Keratinocyte (primary cell): ENCODE measurements at regions not wholly inside any gene's neighbourhood (a gene's known extent, or its start where the extent isn't known, plus 50 kb on each side); places are given as distances from the start of the nearest gene placed in this dataset.

ENCODE experiments used
- DNase-seq: peaks from one replicate; pipeline ENCODE4 v3.0.0-alpha.2; 2011; ENCODE audit warnings: low read depth, missing footprints, low spot score
- FAIRE-seq: peaks from 2 replicates; lab custom pipeline; 2011; peaks lifted over from hg19 to GRCh38; lab: Jason Lieb, UNC
- H2AFZ ChIP-seq: 2 replicates; pipeline ENCODE4 v1.6.0; 2012; ENCODE audit warnings: low read length, control low read depth, inconsistent platforms; ENCODE audit not compliant: control insufficient read depth
- H3K27ac ChIP-seq: 2 replicates; pipeline ENCODE4 v1.5.1; 2011; ENCODE audit warnings: low read length; ENCODE audit not compliant: control insufficient read depth, insufficient read depth
- H3K27me3 ChIP-seq: 3 replicates; pipeline ENCODE4 v1.6.0; 2011; ENCODE audit warnings: low read length; ENCODE audit not compliant: control insufficient read depth, insufficient read depth; ENCODE audit errors: extremely low read depth
- H3K36me3 ChIP-seq, 2 experiments: 2 replicates in 1 of 2; 3 replicates in 1 of 2; pipeline ENCODE4 v1.5.1; 2011; ENCODE audit warnings: low read length in 2 of 2, mild to moderate bottlenecking in 1 of 2; ENCODE audit not compliant: control insufficient read depth in 2 of 2, insufficient read depth in 2 of 2; ENCODE audit errors: extremely low read depth in 1 of 2
- H3K4me1 ChIP-seq: 3 replicates; pipeline ENCODE4 v1.5.1; 2011; ENCODE audit warnings: low read length; ENCODE audit not compliant: control insufficient read depth, insufficient read depth; ENCODE audit errors: extremely low read depth
- H3K4me2 ChIP-seq: 3 replicates; pipeline ENCODE4 v1.6.0; 2011; ENCODE audit warnings: low read depth, low read length; ENCODE audit not compliant: control insufficient read depth, insufficient read depth; ENCODE audit errors: extremely low read depth
- H3K4me3 ChIP-seq, 3 experiments: fragments of 200-600 bp in 1 of 3; sonication (generic) in 1 of 3; 2 replicates in 2 of 3; 3 replicates in 1 of 3; pipeline ENCODE4 v1.5.1; 2011 to 2016; ENCODE audit warnings: low read length in 3 of 3, mild to moderate bottlenecking in 3 of 3, control low read depth in 2 of 3, inconsistent platforms in 1 of 3, low read depth in 1 of 3, mixed read lengths in 1 of 3, mixed run types in 1 of 3, moderate library complexity in 1 of 3; ENCODE audit not compliant: control insufficient read depth in 2 of 3, insufficient read depth in 2 of 3; ENCODE audit errors: extremely low read depth in 1 of 3
- H3K79me2 ChIP-seq: 2 replicates; pipeline ENCODE4 v1.6.0; 2012; ENCODE audit warnings: low read length; ENCODE audit not compliant: control insufficient read depth, insufficient read depth
- H3K9ac ChIP-seq: 3 replicates; pipeline ENCODE4 v1.6.0; 2011; ENCODE audit warnings: low read length; ENCODE audit not compliant: control insufficient read depth, insufficient read depth; ENCODE audit errors: extremely low read depth
- H3K9me1 ChIP-seq: 3 replicates; pipeline ENCODE4 v1.6.0; 2011; ENCODE audit warnings: low read length; ENCODE audit not compliant: control insufficient read depth, insufficient read depth; ENCODE audit errors: extremely low read depth
- H3K9me3 ChIP-seq: 2 replicates; pipeline ENCODE4 v1.5.1; 2012; ENCODE audit warnings: low read depth, low read length; ENCODE audit not compliant: control insufficient read depth
- H4K20me1 ChIP-seq: 3 replicates; pipeline ENCODE4 v1.6.0; 2011; ENCODE audit warnings: low read length; ENCODE audit not compliant: control insufficient read depth, insufficient read depth; ENCODE audit errors: extremely low read depth
- EZH2 ChIP-seq: IDR thresholded peaks from one replicate; pipeline ENCODE4 v1.6.1; 2012; ENCODE audit warnings: inconsistent platforms, mild to moderate bottlenecking, low read length, moderate library complexity
- dilution Hi-C: fragments of 300-500 bp; cut with MboI; formaldehyde crosslinking; loops from one replicate; pipeline ENCODE4 v1.7.0; 2020; ENCODE audit warnings: low sequenced_read_pairs; ENCODE audit not compliant: extremely low pct_ligation_motif_present
- TF ChIP-seq, protein P1 (sequence below), 3 experiments: IDR thresholded peaks in 1 of 3; conservative IDR thresholded peaks in 1 of 3; optimal IDR thresholded peaks in 1 of 3; 2 replicates in 2 of 3; 3 replicates in 1 of 3; pipeline versions ENCODE3 to v1.5.1; 2011; ENCODE audit warnings: low read length in 3 of 3, mild to moderate bottlenecking in 3 of 3, moderate library complexity in 2 of 3, control low read depth in 1 of 3, inconsistent platforms in 1 of 3; ENCODE audit not compliant: insufficient read depth in 2 of 3; ENCODE audit errors: extremely low read depth in 1 of 3

GRCh38 chr7:70857793-70858545 lies 274.0 kb upstream of the GALNT17 start:
- H3K9ac ChIP-seq = no peak overlapping the region
- no peak overlapping the region for H2AFZ ChIP-seq
- H3K27ac ChIP-seq = no peak overlapping the region
- no peaks in the 10 kb centered on the region for H3K36me3 ChIP-seq
- no peak overlapping the region for H3K4me3 ChIP-seq
- no peaks in the 10 kb centered on the region for H4K20me1 ChIP-seq
- FAIRE-seq = no peak
- no peaks in the 10 kb centered on the region for H3K27me3 ChIP-seq
- H3K9me3 ChIP-seq = no peaks in the 10 kb centered on the region
- TF ChIP-seq EZH2 = no peak
- no peaks in the 10 kb centered on the region for H3K9me1 ChIP-seq
- no peaks in the 10 kb centered on the region for H3K79me2 ChIP-seq
- no peaks in the 10 kb centered on the region for H3K4me1 ChIP-seq
- dilution Hi-C loops = loop anchor here (25.0 kb wide), 1 partner anchor 879 kb away; no protein-coding TSS in a partner anchor
- no peak overlapping the region for H3K4me2 ChIP-seq
- DNase-seq = no peak

GRCh38 chr7:70867513-70867912 lies 264.4 kb upstream of the GALNT17 start:
- Histone ChIP-seq H3K27ac (no peak overlapping the region), H3K9me1 (no peaks in the 10 kb centered on the region), H4K20me1 (no peaks in the 10 kb centered on the region), H3K36me3 (no peaks in the 10 kb centered on the region), H3K4me1 (no peaks in the 10 kb centered on the region), H3K79me2 (no peaks in the 10 kb centered on the region), H3K27me3 (no peaks in the 10 kb centered on the region), H2AFZ (no peak overlapping the region), H3K9me3 (no peaks in the 10 kb centered on the region), H3K4me3 (no peak overlapping the region), H3K9ac (no peak overlapping the region), H3K4me2 (no peak overlapping the region)
- no peak for FAIRE-seq
- dilution Hi-C loops = loop anchor here (25.0 kb wide), 1 partner anchor 870 kb away; no protein-coding TSS in a partner anchor
- no peak for DNase-seq
- no peak for TF ChIP-seq EZH2
- TF ChIP-seq, protein P1, sequence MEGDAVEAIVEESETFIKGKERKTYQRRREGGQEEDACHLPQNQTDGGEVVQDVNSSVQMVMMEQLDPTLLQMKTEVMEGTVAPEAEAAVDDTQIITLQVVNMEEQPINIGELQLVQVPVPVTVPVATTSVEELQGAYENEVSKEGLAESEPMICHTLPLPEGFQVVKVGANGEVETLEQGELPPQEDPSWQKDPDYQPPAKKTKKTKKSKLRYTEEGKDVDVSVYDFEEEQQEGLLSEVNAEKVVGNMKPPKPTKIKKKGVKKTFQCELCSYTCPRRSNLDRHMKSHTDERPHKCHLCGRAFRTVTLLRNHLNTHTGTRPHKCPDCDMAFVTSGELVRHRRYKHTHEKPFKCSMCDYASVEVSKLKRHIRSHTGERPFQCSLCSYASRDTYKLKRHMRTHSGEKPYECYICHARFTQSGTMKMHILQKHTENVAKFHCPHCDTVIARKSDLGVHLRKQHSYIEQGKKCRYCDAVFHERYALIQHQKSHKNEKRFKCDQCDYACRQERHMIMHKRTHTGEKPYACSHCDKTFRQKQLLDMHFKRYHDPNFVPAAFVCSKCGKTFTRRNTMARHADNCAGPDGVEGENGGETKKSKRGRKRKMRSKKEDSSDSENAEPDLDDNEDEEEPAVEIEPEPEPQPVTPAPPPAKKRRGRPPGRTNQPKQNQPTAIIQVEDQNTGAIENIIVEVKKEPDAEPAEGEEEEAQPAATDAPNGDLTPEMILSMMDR (optimal IDR thresholded peaks at IDR 0.05 in 1 of 3, IDR thresholded peaks at IDR 0.05 in 1 of 3, conservative IDR thresholded peaks at IDR 0.05 in 1 of 3; ENCODE audit: extremely low read depth in 1 of 3, insufficient read depth in 2 of 3, low read length in 3 of 3) = no peak
